ENCODE measurements at regions not wholly inside any gene's neighbourhood (a gene's known extent, or its start where the extent isn't known, plus 50 kb on each side); places are given as distances from the start of the nearest gene placed in this dataset.
"Not testable (repeated sequence)": the region's sequence is repeated elsewhere in the genome, so short reads cannot be mapped to it uniquely, and the experiment has no call there.

GRCh38 chr1:81738875-81739274 lies 61.9 kb upstream of the ADGRL2 start:
- Histone ChIP-seq H3K4me3 (no peak overlapping the region), H3K27ac (no peak overlapping the region), H3K36me3 (no peaks in the 10 kb centered on the region), H3K4me1 (peaks cover 0 to 15% of the 10 kb centered on the region in 2 donors), H3K9me3 (no peaks in the 10 kb centered on the region), H3K27me3 (no peaks in the 10 kb centered on the region)
- no peak for DNase-seq (ENCODE audit: low spot score)
- TF ChIP-seq CTCF (IDR thresholded peaks at IDR 0.05) = no peak

- Histone ChIP-seq H3K27ac (no peak overlapping the region), H3K27me3 (no peaks in the 10 kb centered on the region), H3K4me3 (no peak overlapping the region), H3K4me1 (no peaks in the 10 kb centered on the region), H3K9me3 (no peaks in the 10 kb centered on the region), H3K36me3 (no peaks in the 10 kb centered on the region)
- no peak for DNase-seq (ENCODE audit: low spot score)
- TF ChIP-seq CTCF (IDR thresholded peaks at IDR 0.05) = no peak
Observed at GRCh38 chr1:81733480-81733879, 67.3 kb upstream of the ADGRL2 start.

GRCh38 chr1:81731989-81732388 lies 68.7 kb upstream of the ADGRL2 start:
- DNase-seq (ENCODE audit: low spot score) = no peak
- Histone ChIP-seq H3K27me3 (no peaks in the 10 kb centered on the region), H3K27ac (no peak overlapping the region), H3K4me3 (no peak overlapping the region), H3K4me1 (no peaks in the 10 kb centered on the region), H3K9me3 (no peaks in the 10 kb centered on the region), H3K36me3 (no peaks in the 10 kb centered on the region)
- TF ChIP-seq CTCF (IDR thresholded peaks at IDR 0.05) = no peak

- H3K4me1 ChIP-seq = no peaks in the 10 kb centered on the region
Observed at GRCh38 chr1:81730881-81731280, 69.9 kb upstream of the ADGRL2 start.

GRCh38 chr1:81730299-81730698 lies 70.4 kb upstream of the ADGRL2 start:
- not testable (repeated sequence) for H3K9me3 ChIP-seq; H3K27me3 ChIP-seq; H3K4me3 ChIP-seq; H3K36me3 ChIP-seq; DNase-seq (ENCODE audit: low spot score); H3K4me1 ChIP-seq; H3K27ac ChIP-seq

More at GRCh38 chr1:81730881-81731280, 69.9 kb upstream of the ADGRL2 start:
- H3K36me3 ChIP-seq = no peaks in the 10 kb centered on the region
- H3K27ac ChIP-seq = no peak overlapping the region
- H3K27me3 ChIP-seq = no peaks in the 10 kb centered on the region
- no peak overlapping the region for H3K4me3 ChIP-seq
- DNase-seq (ENCODE audit: low spot score) = no peak
- no peaks in the 10 kb centered on the region for H3K9me3 ChIP-seq
- no peak for TF ChIP-seq CTCF (IDR thresholded peaks at IDR 0.05)

- H3K27me3 ChIP-seq = no peaks in the 10 kb centered on the region
- H3K4me3 ChIP-seq = no peak overlapping the region
- H3K4me1 ChIP-seq = no peaks in the 10 kb centered on the region
- no peak overlapping the region for H3K27ac ChIP-seq
- H3K9me3 ChIP-seq = no peaks in the 10 kb centered on the region
- no peaks in the 10 kb centered on the region for H3K36me3 ChIP-seq
- no peak for TF ChIP-seq CTCF (IDR thresholded peaks at IDR 0.05)
- no peak for DNase-seq (ENCODE audit: low spot score)
Observed at GRCh38 chr1:81729818-81730217, 70.9 kb upstream of the ADGRL2 start.

Data from right atrium auricular region (tissue), 2 donors.